Endothelial cell (in vitro differentiated cells): ENCODE measurements at regions not wholly inside any gene's neighbourhood (a gene's known extent, or its start where the extent isn't known, plus 50 kb on each side); places are given as distances from the start of the nearest gene placed in this dataset.

Experiments
- DNase-seq: peaks from one replicate; pipeline ENCODE4 v3.0.0; 2021; ENCODE audit warnings: low spot score
- H3K27ac Mint-ChIP-seq: one replicate; pipeline ENCODE4 v1.8.0; 2021; ENCODE audit warnings: mixed read lengths, inconsistent platforms; ENCODE audit not compliant: unreplicated experiment
- H3K27me3 Mint-ChIP-seq: one replicate; pipeline ENCODE4 v1.8.0; 2021; ENCODE audit warnings: mild to moderate bottlenecking, moderate library complexity, mixed read lengths, inconsistent platforms; ENCODE audit not compliant: unreplicated experiment
- H3K36me3 Mint-ChIP-seq: one replicate; pipeline ENCODE4 v1.8.0; 2021; ENCODE audit warnings: mild to moderate bottlenecking, low read depth, mixed read lengths, inconsistent platforms; ENCODE audit not compliant: unreplicated experiment
- H3K4me1 Mint-ChIP-seq: one replicate; pipeline ENCODE4 v1.8.0; 2021; ENCODE audit warnings: mild to moderate bottlenecking, mixed read lengths, inconsistent platforms; ENCODE audit not compliant: unreplicated experiment
- H3K4me3 Mint-ChIP-seq: one replicate; pipeline ENCODE4 v1.8.0; 2021; ENCODE audit warnings: mild to moderate bottlenecking, mixed read lengths, inconsistent platforms; ENCODE audit not compliant: unreplicated experiment
- H3K9me3 Mint-ChIP-seq: one replicate; pipeline ENCODE4 v1.8.0; 2021; ENCODE audit warnings: mixed read lengths, inconsistent platforms; ENCODE audit not compliant: unreplicated experiment
- CTCF ChIP-seq: fragments of 200-600 bp; sonication (generic); IDR thresholded peaks from one replicate; pipeline ENCODE4 v1.5.0; 2021; ENCODE audit warnings: antibody characterized with exemption; ENCODE audit not compliant: unreplicated experiment

DNA sequence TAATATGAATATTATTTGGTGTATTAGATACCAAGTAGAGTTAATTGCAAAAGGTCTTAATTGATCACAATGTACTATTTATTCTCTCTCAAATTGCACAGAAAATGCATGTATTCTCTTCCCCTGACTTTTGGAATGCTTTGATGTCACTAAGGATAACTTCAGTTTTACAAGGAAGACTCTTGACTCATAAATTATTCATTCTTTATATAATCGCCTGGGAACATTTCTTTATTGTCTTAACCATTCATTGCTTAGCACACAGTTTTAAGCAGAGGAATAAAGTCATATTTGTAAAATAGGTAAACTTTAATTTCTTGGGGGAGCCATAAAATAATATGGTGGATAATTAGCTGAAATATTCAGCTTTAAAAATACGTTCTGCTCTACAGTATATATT, 306.0 kb upstream of the TMEM229A start:
- no peak for TF ChIP-seq CTCF
- H3K36me3 Mint-ChIP-seq: no peaks in the 10 kb centered on the region

GRCh38 chr7:124330731-124331407, 298.0 kb upstream of the TMEM229A start:
- no peak overlapping the region for H3K27ac Mint-ChIP-seq
- H3K4me3 Mint-ChIP-seq: no peak overlapping the region
- no peak for TF ChIP-seq CTCF
- no peaks in the 10 kb centered on the region for H3K4me1 Mint-ChIP-seq
- H3K27me3 Mint-ChIP-seq: no peaks in the 10 kb centered on the region
- H3K9me3 Mint-ChIP-seq: no peaks in the 10 kb centered on the region
- no peak for DNase-seq
- no peaks in the 10 kb centered on the region for H3K36me3 Mint-ChIP-seq

More for the DNA sequence above, 306.0 kb upstream of the TMEM229A start:
- no peaks in the 10 kb centered on the region for H3K9me3 Mint-ChIP-seq
- H3K27me3 Mint-ChIP-seq: no peaks in the 10 kb centered on the region
- no peaks in the 10 kb centered on the region for H3K4me1 Mint-ChIP-seq
- DNase-seq: no peak
- H3K4me3 Mint-ChIP-seq: no peak overlapping the region
- no peak overlapping the region for H3K27ac Mint-ChIP-seq

DNA sequence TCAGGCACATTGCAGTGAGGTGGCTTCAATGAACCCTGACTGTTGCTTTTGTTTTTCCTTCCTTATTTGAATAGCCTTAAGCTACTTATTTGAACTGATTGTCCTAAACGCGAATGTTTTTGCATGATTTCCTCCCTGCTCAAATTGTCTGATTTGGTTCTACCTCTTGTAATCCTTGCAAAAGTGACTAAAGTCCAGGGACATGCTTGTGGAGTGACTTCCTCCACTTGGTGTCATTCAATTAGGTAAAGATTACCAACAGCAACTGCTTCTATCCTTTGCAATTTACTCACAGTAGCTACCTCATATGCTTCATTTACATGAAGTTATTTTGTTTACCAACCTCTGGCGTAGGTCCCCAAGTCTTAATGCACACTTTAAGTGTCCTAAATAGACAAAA, 295.9 kb upstream of the TMEM229A start:
- DNase-seq: no peak
- no peak overlapping the region for H3K4me3 Mint-ChIP-seq
- no peak for TF ChIP-seq CTCF
- H3K36me3 Mint-ChIP-seq: no peaks in the 10 kb centered on the region
- H3K4me1 Mint-ChIP-seq: no peaks in the 10 kb centered on the region
- H3K9me3 Mint-ChIP-seq: no peaks in the 10 kb centered on the region
- H3K27ac Mint-ChIP-seq: no peak overlapping the region
- H3K27me3 Mint-ChIP-seq: no peaks in the 10 kb centered on the region

GRCh38 chr7:124324262-124324661, 291.4 kb upstream of the TMEM229A start:
- Mint-ChIP-seq H3K9me3 (no peaks in the 10 kb centered on the region), H3K4me1 (no peaks in the 10 kb centered on the region), H3K27me3 (no peaks in the 10 kb centered on the region), H3K4me3 (no peak overlapping the region), H3K36me3 (no peaks in the 10 kb centered on the region), H3K27ac (no peak overlapping the region)
- no peak for TF ChIP-seq CTCF
- no peak for DNase-seq

DNA sequence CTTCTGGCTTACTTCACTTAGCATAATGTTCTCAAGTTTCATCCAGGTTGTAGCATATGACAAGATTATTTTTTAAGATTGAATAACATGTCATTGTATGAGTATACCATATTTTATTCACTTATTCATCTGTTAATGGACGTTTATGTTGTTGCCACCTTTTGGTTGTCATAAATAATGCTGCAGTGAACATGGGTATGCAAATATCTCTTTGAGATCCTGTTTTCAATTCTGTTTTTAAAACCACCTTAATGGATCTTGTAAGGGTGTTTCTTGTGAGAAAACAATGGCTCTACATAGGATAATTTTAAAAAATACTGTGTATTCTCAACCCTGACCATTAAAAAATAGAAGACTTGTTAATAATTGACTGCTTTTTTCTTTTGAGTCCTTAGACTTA, 290.7 kb upstream of the TMEM229A start:
- DNase-seq: no peak
- Mint-ChIP-seq H3K27ac (no peak overlapping the region), H3K36me3 (no peaks in the 10 kb centered on the region), H3K27me3 (no peaks in the 10 kb centered on the region), H3K4me3 (no peak overlapping the region), H3K4me1 (no peaks in the 10 kb centered on the region), H3K9me3 (no peaks in the 10 kb centered on the region)
- TF ChIP-seq CTCF: no peak
